IPS DF 6.9 (cell line): ENCODE measurements at regions not wholly inside any gene's neighbourhood (a gene's known extent, or its start where the extent isn't known, plus 50 kb on each side); places are given as distances from the start of the nearest gene placed in this dataset.
"Not testable (repeated sequence)": the region's sequence is repeated elsewhere in the genome, so short reads cannot be mapped to it uniquely, and the experiment has no call there.

Source experiments
- DNase-seq: peaks from one replicate; pipeline ENCODE4 v3.0.0-alpha.2; 2013; ENCODE audit warnings: low read depth, low spot score
- H3K27ac ChIP-seq: one replicate; pipeline ENCODE4 v1.5.1; 2013; ENCODE audit warnings: low read length, control low read depth
- H3K27me3 ChIP-seq: 2 replicates; pipeline ENCODE4 v1.6.1; 2013; ENCODE audit warnings: mild to moderate bottlenecking, low read length; ENCODE audit not compliant: control insufficient read depth, insufficient read depth
- H3K36me3 ChIP-seq: 2 replicates; pipeline ENCODE4 v1.6.1; 2013; ENCODE audit warnings: low read length; ENCODE audit not compliant: control insufficient read depth, insufficient read depth
- H3K4me1 ChIP-seq: 2 replicates; pipeline ENCODE4 v1.6.1; 2013; ENCODE audit warnings: low read length; ENCODE audit not compliant: control insufficient read depth, insufficient read depth
- H3K4me3 ChIP-seq: 2 replicates; pipeline ENCODE4 v1.5.1; 2013; ENCODE audit warnings: mild to moderate bottlenecking, low read length
- H3K9me3 ChIP-seq: 2 replicates; pipeline ENCODE4 v1.6.1; 2013; ENCODE audit warnings: low read length, inconsistent platforms; ENCODE audit not compliant: control insufficient read depth, insufficient read depth
- WGBS: extraction: QIAGEN DNeasy Blood & Tissue Kit; methylation state at CpG from one replicate; pipeline ENCODE4 v1.1.7; 2013; ENCODE audit warnings: mixed read lengths, missing lambda C conversion rate; ENCODE audit not compliant: insufficient read length, insufficient coverage; 5-methylcytosine and 5-hydroxymethylcytosine counted together

- H3K9me3 ChIP-seq = no peaks in the 10 kb centered on the region
- WGBS = no CpG with 5 or more reads among the region's 5 CpGs
- H3K27me3 ChIP-seq = no peaks in the 10 kb centered on the region
- H3K4me1 ChIP-seq = no peaks in the 10 kb centered on the region
- H3K36me3 ChIP-seq = no peaks in the 10 kb centered on the region; the same call in 1 of the 2 replicates
- H3K4me3 ChIP-seq = no peak overlapping the region
- no peak overlapping the region for H3K27ac ChIP-seq
- DNase-seq = no peak
These were observed 143.5 kb upstream of the HNRNPU start for GRCh38 chr1:245007852-245008251.

GRCh38 chr1:245003246-245003645, 138.9 kb upstream of the HNRNPU start:
- H3K27ac ChIP-seq = no peak overlapping the region
- no peaks in the 10 kb centered on the region for H3K36me3 ChIP-seq
- WGBS = no CpG with 5 or more reads among the region's 2 CpGs
- no peak for DNase-seq
- H3K9me3 ChIP-seq = no peaks in the 10 kb centered on the region
- H3K27me3 ChIP-seq = no peaks in the 10 kb centered on the region
- no peak overlapping the region for H3K4me3 ChIP-seq
- no peaks in the 10 kb centered on the region for H3K4me1 ChIP-seq

- Histone ChIP-seq H3K9me3 (no peaks in the 10 kb centered on the region), H3K27me3 (no peaks in the 10 kb centered on the region), H3K36me3 (no peaks in the 10 kb centered on the region), H3K27ac (no peak overlapping the region), H3K4me3 (no peak overlapping the region), H3K4me1 (no peaks in the 10 kb centered on the region)
- no CpG with 5 or more reads among the region's 1 CpG for WGBS
- no peak for DNase-seq
These were observed 136.9 kb upstream of the HNRNPU start for GRCh38 chr1:245001252-245001651.

GRCh38 chr1:245000872-245001188, 136.5 kb upstream of the HNRNPU start:
- no peaks in the 10 kb centered on the region for H3K27me3 ChIP-seq
- H3K4me3 ChIP-seq = no peak overlapping the region
- no peak for DNase-seq
- no peak overlapping the region for H3K27ac ChIP-seq
- H3K36me3 ChIP-seq = no peaks in the 10 kb centered on the region
- H3K4me1 ChIP-seq = no peaks in the 10 kb centered on the region
- H3K9me3 ChIP-seq = no peaks in the 10 kb centered on the region

GRCh38 chr1:244999644-245000043, 135.3 kb upstream of the HNRNPU start:
- H3K27me3 ChIP-seq, DNase-seq, H3K4me3 ChIP-seq, H3K27ac ChIP-seq, H3K4me1 ChIP-seq, H3K9me3 ChIP-seq, H3K36me3 ChIP-seq: not testable (repeated sequence)
- no CpG with 5 or more reads among the region's 3 CpGs for WGBS

- Histone ChIP-seq H3K9me3 (no peaks in the 10 kb centered on the region), H3K36me3 (no peaks in the 10 kb centered on the region), H3K27me3 (no peaks in the 10 kb centered on the region), H3K4me3 (no peak overlapping the region), H3K27ac (no peak overlapping the region), H3K4me1 (no peaks in the 10 kb centered on the region)
- WGBS = no CpG with 5 or more reads among the region's 1 CpG
- no peak for DNase-seq
These were observed 134.5 kb upstream of the HNRNPU start for GRCh38 chr1:244998717-244999346.

- DNase-seq = no peak
- no peaks in the 10 kb centered on the region for H3K4me1 ChIP-seq
These were observed 131.5 kb upstream of the HNRNPU start for GRCh38 chr1:244995602-244996400.

GRCh38 chr1:244992833-244993232, 128.5 kb upstream of the HNRNPU start:
- no CpG with 5 or more reads among the region's 1 CpG for WGBS
- Histone ChIP-seq H3K36me3 (no peaks in the 10 kb centered on the region), H3K27me3 (no peaks in the 10 kb centered on the region), H3K4me1 (no peaks in the 10 kb centered on the region), H3K9me3 (no peaks in the 10 kb centered on the region), H3K27ac (no peak overlapping the region), H3K4me3 (no peak overlapping the region)
- DNase-seq = no peak

More at GRCh38 chr1:244995602-244996400, 131.5 kb upstream of the HNRNPU start:
- WGBS = no CpG with 5 or more reads among the region's 11 CpGs
- Histone ChIP-seq H3K36me3 (no peaks in the 10 kb centered on the region), H3K27me3 (no peaks in the 10 kb centered on the region), H3K9me3 (no peaks in the 10 kb centered on the region), H3K27ac (no peak overlapping the region), H3K4me3 (no peak overlapping the region)

- WGBS = no CpG with 5 or more reads among the region's 7 CpGs
- H3K4me3 ChIP-seq = no peak overlapping the region
- H3K4me1 ChIP-seq = no peaks in the 10 kb centered on the region
- no peaks in the 10 kb centered on the region for H3K27me3 ChIP-seq
- DNase-seq = no peak
- no peak overlapping the region for H3K27ac ChIP-seq
- H3K36me3 ChIP-seq = no peaks in the 10 kb centered on the region
- H3K9me3 ChIP-seq = no peaks in the 10 kb centered on the region
These were observed 125.5 kb upstream of the HNRNPU start for GRCh38 chr1:244989813-244990212.

- Histone ChIP-seq H3K36me3 (no peaks in the 10 kb centered on the region), H3K27ac (no peak overlapping the region), H3K27me3 (no peaks in the 10 kb centered on the region), H3K9me3 (no peaks in the 10 kb centered on the region), H3K4me3 (no peak overlapping the region), H3K4me1 (no peaks in the 10 kb centered on the region)
- no CpG with 5 or more reads among the region's 2 CpGs for WGBS
- DNase-seq = no peak
These were observed 124.2 kb upstream of the HNRNPU start for GRCh38 chr1:244988521-244988920.

GRCh38 chr1:244980605-244981004, 116.3 kb upstream of the HNRNPU start:
- no peaks in the 10 kb centered on the region for H3K4me1 ChIP-seq
- H3K27me3 ChIP-seq = no peaks in the 10 kb centered on the region
- no peaks in the 10 kb centered on the region for H3K36me3 ChIP-seq
- no peak for DNase-seq
- no peaks in the 10 kb centered on the region for H3K9me3 ChIP-seq
- WGBS = no CpG with 5 or more reads among the region's 7 CpGs
- no peak overlapping the region for H3K27ac ChIP-seq
- no peak overlapping the region for H3K4me3 ChIP-seq
